HCT116 (cell line): ENCODE measurements at regions not wholly inside any gene's neighbourhood (a gene's known extent, or its start where the extent isn't known, plus 50 kb on each side); places are given as distances from the start of the nearest gene placed in this dataset.
"Not testable (repeated sequence)": the region's sequence is repeated elsewhere in the genome, so short reads cannot be mapped to it uniquely, and the experiment has no call there.

ENCODE experiments used
- ATAC-seq: fragments of 200-7000 bp; cut with Tn5 transposase; 2 replicates; pipeline ENCODE4 v1.9.1; 2020; ENCODE audit warnings: mild to moderate bottlenecking, moderate library complexity
- BruUV-seq: library from RNA; stranded (reverse); fragments of 400-500 nt; replicated peaks from 2 replicates; lab custom pipeline; 2021; lab: Mats Ljungman, UMichigan
- CTCF ChIA-PET: fragments of 300-600 bp; sonication (Branson Sonifier 250); formaldehyde crosslinking; loops from one replicate; lab custom pipeline; 2021; ENCODE audit warnings: antibody characterized with exemption; lab: Charles Lee
- POLR2A ChIA-PET: fragments of 300-600, 350-600 bp; sonication (Branson Sonifier 250); formaldehyde crosslinking; loops from one replicate; lab custom pipeline; 2021; ENCODE audit warnings: antibody characterized with exemption; lab: Charles Lee
- RAD21 ChIA-PET, 2 experiments: fragments of 300-600 bp; sonication (Branson Sonifier 250); formaldehyde crosslinking; loops; one replicate each; lab custom pipeline; 2023; ENCODE audit warnings: low total read pairs in 2 of 2; ENCODE audit not compliant: uncharacterized antibody in 2 of 2, unreplicated experiment in 2 of 2, low non-redundant PET in 1 of 2; lab: Charles Lee
- DNase-seq: peaks from one replicate; pipeline ENCODE4 v3.0.0-alpha.2; 2010; ENCODE audit warnings: low read depth, low spot score
- H2AFZ ChIP-seq: fragments of 200-600 bp; shearing (Covaris generic), sonication (generic); 2 replicates; pipeline ENCODE4 v1.6.1; 2017; ENCODE audit warnings: low read depth, mixed run types, mixed read lengths, antibody characterized with exemption, low read length; ENCODE audit not compliant: poor library complexity, severe bottlenecking
- H3K27ac ChIP-seq: 2 replicates; pipeline ENCODE4 v1.5.1; 2012; ENCODE audit warnings: low read depth, low read length
- H3K27me3 ChIP-seq: fragments of 200-600 bp; sonication (generic); 2 replicates; pipeline ENCODE4 v1.6.1; 2016; ENCODE audit warnings: mixed run types, low read length, mixed read lengths; ENCODE audit not compliant: insufficient read depth
- H3K36me3 ChIP-seq, 2 experiments: fragments of 200-500 bp in 1 of 2; fragments of 200-600 bp in 1 of 2; sonication (Bioruptor generic) in 1 of 2; sonication (generic) in 1 of 2; 2 replicates each; pipeline versions ENCODE4 v1.5.1 to v1.6.1; 2014 to 2016; ENCODE audit warnings: low read length in 2 of 2, inconsistent platforms in 1 of 2, mixed read lengths in 1 of 2, mixed run types in 1 of 2; ENCODE audit not compliant: insufficient read depth in 2 of 2, control insufficient read depth in 1 of 2
- H3K4me1 ChIP-seq, 2 experiments: fragments of 200-600 bp in 1 of 2; sonication (generic) in 1 of 2; 2 replicates each; pipeline versions ENCODE4 v1.5.1 to v1.6.1; 2012 to 2017; ENCODE audit warnings: low read length in 2 of 2, inconsistent platforms in 1 of 2, mild to moderate bottlenecking in 1 of 2, mixed read lengths in 1 of 2, mixed run types in 1 of 2, moderate library complexity in 1 of 2; ENCODE audit not compliant: insufficient read depth in 2 of 2, control insufficient read depth in 1 of 2
- H3K4me2 ChIP-seq: fragments of 200-600 bp; sonication (generic); 2 replicates; pipeline ENCODE4 v1.6.1; 2017; ENCODE audit warnings: mixed run types, low read length, mixed read lengths
- H3K4me3 ChIP-seq, 2 experiments: fragments of 200-600 bp in 1 of 2; sonication (generic) in 1 of 2; replicated peaks in 1 of 2; 2 replicates each; pipeline ENCODE4 v1.5.1; 2011 to 2016; ENCODE audit warnings: low read length in 2 of 2, control low read depth in 1 of 2, low read depth in 1 of 2, mild to moderate bottlenecking in 1 of 2, mixed read lengths in 1 of 2, mixed run types in 1 of 2
- H3K79me2 ChIP-seq: fragments of 200-600 bp; sonication (generic); 2 replicates; pipeline ENCODE4 v1.6.1; 2017; ENCODE audit warnings: mild to moderate bottlenecking, mixed run types, low read length, moderate library complexity, mixed read lengths; ENCODE audit not compliant: insufficient read depth
- H3K9ac ChIP-seq: fragments of 200-600 bp; sonication (generic); 2 replicates; pipeline ENCODE4 v1.6.1; 2016; ENCODE audit warnings: low read length, mixed read lengths
- H3K9me2 ChIP-seq: fragments of 200-600 bp; sonication (generic), shearing (Covaris generic); 2 replicates; pipeline ENCODE4 v1.6.1; 2017; ENCODE audit warnings: mixed run types, mild to moderate bottlenecking, moderate library complexity; ENCODE audit not compliant: insufficient read depth
- H3K9me3 ChIP-seq, 2 experiments: fragments of 200-500 bp in 1 of 2; fragments of 200-600 bp in 1 of 2; sonication (Bioruptor generic) in 1 of 2; sonication (generic) in 1 of 2; 2 replicates each; pipeline ENCODE4 v1.6.1; 2014 to 2017; ENCODE audit warnings: low read length in 2 of 2, mixed read lengths in 2 of 2, inconsistent platforms in 1 of 2, low read depth in 1 of 2, mild to moderate bottlenecking in 1 of 2, mixed run types in 1 of 2, moderate library complexity in 1 of 2; ENCODE audit not compliant: control insufficient read depth in 1 of 2, insufficient read depth in 1 of 2
- H4K20me1 ChIP-seq: fragments of 200-600 bp; sonication (generic), shearing (Covaris generic); 2 replicates; pipeline ENCODE4 v1.6.1; 2017; ENCODE audit warnings: mixed run types, mild to moderate bottlenecking, moderate library complexity; ENCODE audit not compliant: insufficient read depth
- EGR1 ChIP-seq: IDR thresholded peaks from 2 replicates; pipeline ENCODE4 v1.6.1; 2012; ENCODE audit warnings: low read depth
- EZH2 ChIP-seq: fragments of 200-600 bp; sonication (generic); IDR thresholded peaks from 2 replicates; pipeline ENCODE4 v1.6.1; 2017; ENCODE audit warnings: antibody characterized with exemption, mixed run types
- JUND ChIP-seq: IDR thresholded peaks from 2 replicates; pipeline ENCODE4 v1.6.1; 2012
- POLR2A ChIP-seq: IDR thresholded peaks from 2 replicates; pipeline ENCODE4 v1.7.0; 2011; ENCODE audit warnings: borderline replicate concordance; ENCODE audit not compliant: insufficient read depth, insufficient read length; ENCODE audit errors: extremely low read depth
- RAD21 ChIP-seq: IDR thresholded peaks from 2 replicates; pipeline ENCODE4 v1.6.1; 2012; ENCODE audit warnings: low read depth, mild to moderate bottlenecking
- TCF7L2 ChIP-seq: IDR thresholded peaks from 2 replicates; pipeline ENCODE4 v1.7.0; 2011; ENCODE audit warnings: borderline replicate concordance, inconsistent platforms; ENCODE audit not compliant: insufficient read depth, insufficient read length; ENCODE audit errors: extremely low read depth
- intact Hi-C: fragments of 100-400 bp; cut with micrococcal nuclease; formaldehyde crosslinking; loops from 2 replicates; pipeline ENCODE4 v1.10.0; 2022
- TF ChIP-seq, protein P1 (sequence below): IDR thresholded peaks from 2 replicates; pipeline ENCODE4 v1.6.1; 2012

DNA sequence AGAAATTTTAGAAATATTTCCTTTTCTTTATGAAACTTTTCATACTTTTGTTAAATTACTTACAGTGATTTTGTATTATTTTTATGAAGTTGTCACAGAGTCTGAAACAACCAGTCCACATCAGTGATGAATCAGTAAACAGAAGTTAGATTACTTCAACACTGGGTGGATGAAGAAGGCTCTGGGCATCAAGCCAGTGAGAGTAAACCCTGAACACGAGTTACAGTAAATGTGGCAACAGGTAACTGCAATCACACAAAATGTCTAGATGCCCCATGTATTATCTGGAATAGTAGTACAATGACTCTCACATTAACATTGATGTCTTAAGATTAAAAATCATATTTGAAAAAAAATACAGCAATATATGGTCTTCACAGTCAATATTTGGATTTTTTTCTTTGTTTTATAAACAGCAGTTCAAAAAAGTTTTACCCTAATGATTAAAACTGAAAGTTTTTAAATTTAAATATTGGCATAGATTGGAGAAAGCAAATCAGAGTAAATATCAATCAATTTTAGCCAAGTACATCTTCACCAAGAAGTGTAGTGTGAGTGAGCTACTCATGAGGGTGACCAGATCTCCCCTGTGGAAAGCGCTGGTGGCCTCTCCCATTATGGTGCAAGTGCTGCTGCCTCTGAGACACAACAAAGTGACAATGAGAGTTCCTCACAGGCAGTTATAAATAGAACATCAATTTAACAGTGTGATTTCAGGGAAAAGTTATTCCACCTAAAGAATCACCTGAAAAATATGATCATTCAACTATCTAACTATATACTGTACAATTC, 63.2 kb upstream of the UGT2B7 start:
- H3K27ac ChIP-seq: no peak overlapping the region
- ChIA-PET RAD21 (no interaction called here), POLR2A (no interaction called here), CTCF (no interaction called here)
- H3K9me2 ChIP-seq: no peaks in the 10 kb centered on the region
- H3K79me2 ChIP-seq: no peaks in the 10 kb centered on the region
- intact Hi-C loops: no loop called here
- no peaks in the 10 kb centered on the region for H4K20me1 ChIP-seq
- no peaks in the 10 kb centered on the region for H3K36me3 ChIP-seq
- ATAC-seq (no peak), DNase-seq (no peak)
- TF ChIP-seq POLR2A (no peak), JUND (no peak), EGR1 (no peak), EZH2 (no peak), RAD21 (no peak)
- TF ChIP-seq, protein P1, sequence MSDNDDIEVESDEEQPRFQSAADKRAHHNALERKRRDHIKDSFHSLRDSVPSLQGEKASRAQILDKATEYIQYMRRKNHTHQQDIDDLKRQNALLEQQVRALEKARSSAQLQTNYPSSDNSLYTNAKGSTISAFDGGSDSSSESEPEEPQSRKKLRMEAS: no peak
- no peaks in the 10 kb centered on the region for H3K27me3 ChIP-seq
- no peak overlapping the region for H3K4me2 ChIP-seq
- no TSS peak for BruUV-seq
- no peaks in the 10 kb centered on the region for H3K4me1 ChIP-seq
- no peak overlapping the region for H2AFZ ChIP-seq
- H3K4me3 ChIP-seq: no peak overlapping the region
- H3K9me3 ChIP-seq: no peaks in the 10 kb centered on the region
- no peak overlapping the region for H3K9ac ChIP-seq

DNA sequence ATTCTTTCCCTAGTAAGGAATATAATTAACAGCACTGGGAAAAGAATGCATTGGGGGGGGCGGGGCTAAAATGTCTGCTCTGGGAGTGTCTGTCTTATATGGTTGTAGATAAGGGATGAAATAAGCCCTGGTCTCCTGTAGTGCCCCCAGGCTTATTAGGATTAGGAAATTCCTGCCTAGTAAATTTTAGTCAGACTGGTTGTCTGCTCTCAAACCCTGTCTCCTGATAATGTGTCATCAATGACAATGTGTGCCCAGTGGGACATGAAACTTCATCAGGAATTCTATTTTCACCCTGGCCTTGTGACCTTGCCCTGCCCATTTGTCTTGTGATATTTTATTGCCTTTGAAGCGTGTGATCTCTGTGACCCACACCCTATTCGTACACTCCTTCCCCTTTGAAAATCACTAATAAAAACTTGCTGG, 61.9 kb upstream of the UGT2B7 start:
- TF ChIP-seq TCF7L2: peak; percentile 89
- H4K20me1 ChIP-seq, H3K27me3 ChIP-seq, DNase-seq, H2AFZ ChIP-seq, BruUV-seq, H3K36me3 ChIP-seq, POLR2A ChIA-PET, H3K27ac ChIP-seq, H3K4me3 ChIP-seq, RAD21 ChIA-PET, H3K9ac ChIP-seq, H3K4me2 ChIP-seq, H3K9me2 ChIP-seq, H3K79me2 ChIP-seq, H3K4me1 ChIP-seq, intact Hi-C loops, ATAC-seq, CTCF ChIA-PET, H3K9me3 ChIP-seq: not testable (repeated sequence)
